Lower lobe of right lung (tissue), 2 donors: ENCODE measurements at regions not wholly inside any gene's neighbourhood (a gene's known extent, or its start where the extent isn't known, plus 50 kb on each side); places are given as distances from the start of the nearest gene placed in this dataset.

Source experiments
- ATAC-seq, 2 donors: fragments of 200-7000 bp; cut with Tn5 transposase; one replicate each; pipeline ENCODE4 v1.9.1; 2020 to 2022; ENCODE audit warnings: mild to moderate bottlenecking in 2 of 2, moderate library complexity in 2 of 2
- DNase-seq: peaks from one replicate; pipeline ENCODE4 v3.0.0-alpha.2; 2020
- H3K27ac ChIP-seq: fragments of 200-600 bp; one replicate; pipeline ENCODE4 v1.8.0; 2022
- H3K27me3 ChIP-seq: fragments of 200-600 bp; one replicate; pipeline ENCODE4 v1.8.0; 2022; ENCODE audit warnings: low read depth
- H3K36me3 ChIP-seq: fragments of 200-600 bp; one replicate; pipeline ENCODE4 v1.8.0; 2022; ENCODE audit warnings: mild to moderate bottlenecking
- H3K4me1 ChIP-seq: fragments of 200-600 bp; one replicate; pipeline ENCODE4 v1.8.0; 2022
- H3K4me3 ChIP-seq: fragments of 200-600 bp; one replicate; pipeline ENCODE4 v1.8.0; 2022; ENCODE audit warnings: mild to moderate bottlenecking
- H3K9me3 ChIP-seq: fragments of 200-600 bp; one replicate; pipeline ENCODE4 v1.8.0; 2022
- intact Hi-C: fragments of 100-400 bp; cut with DNase I; formaldehyde crosslinking; loops from one replicate; pipeline ENCODE4 v1.11.0; 2022
- TF ChIP-seq, protein P1 (sequence below): fragments of 200-600 bp; IDR thresholded peaks from one replicate; pipeline ENCODE4 v1.8.0; 2022; ENCODE audit warnings: antibody characterized with exemption, mild to moderate bottlenecking
- donor health status: DM: no; HTN: yes; CAD: no; lungs with severe emphysema.

GRCh38 chr4:188754372-188755002, 615.2 kb downstream of the TRIML1 start:
- Histone ChIP-seq H3K36me3 (no peaks in the 10 kb centered on the region), H3K27ac (no peak overlapping the region), H3K9me3 (peaks cover 3% of the 10 kb centered on the region), H3K27me3 (no peaks in the 10 kb centered on the region), H3K4me1 (no peaks in the 10 kb centered on the region), H3K4me3 (no peak overlapping the region)
- ATAC-seq: peak; percentile 11 to 51
- intact Hi-C loops: no loop called here
- TF ChIP-seq, protein P1, sequence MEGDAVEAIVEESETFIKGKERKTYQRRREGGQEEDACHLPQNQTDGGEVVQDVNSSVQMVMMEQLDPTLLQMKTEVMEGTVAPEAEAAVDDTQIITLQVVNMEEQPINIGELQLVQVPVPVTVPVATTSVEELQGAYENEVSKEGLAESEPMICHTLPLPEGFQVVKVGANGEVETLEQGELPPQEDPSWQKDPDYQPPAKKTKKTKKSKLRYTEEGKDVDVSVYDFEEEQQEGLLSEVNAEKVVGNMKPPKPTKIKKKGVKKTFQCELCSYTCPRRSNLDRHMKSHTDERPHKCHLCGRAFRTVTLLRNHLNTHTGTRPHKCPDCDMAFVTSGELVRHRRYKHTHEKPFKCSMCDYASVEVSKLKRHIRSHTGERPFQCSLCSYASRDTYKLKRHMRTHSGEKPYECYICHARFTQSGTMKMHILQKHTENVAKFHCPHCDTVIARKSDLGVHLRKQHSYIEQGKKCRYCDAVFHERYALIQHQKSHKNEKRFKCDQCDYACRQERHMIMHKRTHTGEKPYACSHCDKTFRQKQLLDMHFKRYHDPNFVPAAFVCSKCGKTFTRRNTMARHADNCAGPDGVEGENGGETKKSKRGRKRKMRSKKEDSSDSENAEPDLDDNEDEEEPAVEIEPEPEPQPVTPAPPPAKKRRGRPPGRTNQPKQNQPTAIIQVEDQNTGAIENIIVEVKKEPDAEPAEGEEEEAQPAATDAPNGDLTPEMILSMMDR: no peak
- DNase-seq: no peak

GRCh38 chr4:188767496-188767895, 628.3 kb downstream of the TRIML1 start:
- DNase-seq (no peak), ATAC-seq (no peak)
- Histone ChIP-seq H3K36me3 (no peaks in the 10 kb centered on the region), H3K4me1 (no peaks in the 10 kb centered on the region), H3K4me3 (no peak overlapping the region), H3K27ac (no peak overlapping the region), H3K9me3 (no peaks in the 10 kb centered on the region), H3K27me3 (no peaks in the 10 kb centered on the region)
- TF ChIP-seq, protein P1: no peak
- intact Hi-C loops: no loop called here

- DNase-seq (no peak), ATAC-seq (no peak)
- no peaks in the 10 kb centered on the region for H3K27me3 ChIP-seq
- TF ChIP-seq, protein P1: no peak
- no peaks in the 10 kb centered on the region for H3K36me3 ChIP-seq
- H3K9me3 ChIP-seq: no peaks in the 10 kb centered on the region
- H3K27ac ChIP-seq: no peak overlapping the region
- intact Hi-C loops: no loop called here
- no peaks in the 10 kb centered on the region for H3K4me1 ChIP-seq
- H3K4me3 ChIP-seq: no peak overlapping the region
Measured at GRCh38 chr4:188778905-188779304, 639.7 kb downstream of the TRIML1 start.

DNA sequence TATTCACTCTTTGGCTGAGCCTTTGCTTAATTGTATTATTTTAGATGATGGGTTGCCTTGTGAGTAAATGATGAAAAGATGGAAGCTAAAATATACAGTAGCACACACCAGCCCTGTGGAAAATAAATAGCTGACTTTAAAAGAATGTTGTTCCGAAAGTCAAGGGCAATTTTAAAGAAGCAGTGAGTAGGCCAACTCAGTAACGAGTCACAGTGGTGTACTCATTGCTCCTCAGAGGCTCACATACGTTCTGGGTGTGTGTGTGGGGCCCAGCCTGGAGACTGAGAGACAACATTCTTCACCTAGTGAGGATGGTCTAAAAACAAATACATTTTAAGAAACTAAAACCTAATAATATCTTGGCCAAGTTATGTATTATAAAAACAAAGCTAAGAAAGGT, 640.3 kb downstream of the TRIML1 start:
- TF ChIP-seq, protein P1: no peak
- Histone ChIP-seq H3K27me3 (no peaks in the 10 kb centered on the region), H3K4me1 (no peaks in the 10 kb centered on the region), H3K27ac (no peak overlapping the region), H3K9me3 (no peaks in the 10 kb centered on the region), H3K4me3 (no peak overlapping the region), H3K36me3 (no peaks in the 10 kb centered on the region)
- intact Hi-C loops: no loop called here
- ATAC-seq (no peak), DNase-seq (no peak)

DNA sequence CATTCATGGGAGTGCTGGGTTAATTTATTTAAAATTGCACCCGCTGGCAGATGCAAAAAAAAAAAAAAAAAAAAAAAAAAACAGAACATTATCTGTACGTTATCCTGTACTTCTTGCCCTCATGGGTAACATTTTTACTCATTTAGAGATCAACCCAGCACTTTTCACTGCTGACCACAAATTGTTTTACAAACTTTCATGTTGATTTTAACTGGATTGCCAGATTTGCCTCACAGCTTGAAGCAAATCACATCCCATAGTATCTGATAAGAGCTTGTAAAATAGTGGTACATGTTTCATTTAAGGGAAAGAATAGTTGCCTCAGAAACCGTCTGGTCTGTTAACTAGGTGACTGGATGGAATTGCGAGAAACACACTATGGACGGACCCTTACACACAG, 640.8 kb downstream of the TRIML1 start:
- H3K27me3 ChIP-seq: no peaks in the 10 kb centered on the region
- H3K36me3 ChIP-seq: no peaks in the 10 kb centered on the region
- ATAC-seq (no peak), DNase-seq (no peak)
- no peak overlapping the region for H3K27ac ChIP-seq
- no peaks in the 10 kb centered on the region for H3K9me3 ChIP-seq
- TF ChIP-seq, protein P1: no peak
- no peaks in the 10 kb centered on the region for H3K4me1 ChIP-seq
- intact Hi-C loops: no loop called here
- H3K4me3 ChIP-seq: no peak overlapping the region
